Panc1 (cell line): ENCODE measurements at regions not wholly inside any gene's neighbourhood (a gene's known extent, or its start where the extent isn't known, plus 50 kb on each side); places are given as distances from the start of the nearest gene placed in this dataset.

ENCODE experiments used
- POLR2AphosphoS5 ChIP-seq: IDR thresholded peaks from 2 replicates; pipeline ENCODE4 v1.6.1; 2012; ENCODE audit warnings: mild to moderate bottlenecking, low read depth, low read length, moderate library complexity
- SIN3A ChIP-seq: IDR thresholded peaks from 2 replicates; pipeline ENCODE4 v1.6.1; 2012; ENCODE audit warnings: low read depth, mild to moderate bottlenecking, low read length, moderate library complexity, borderline replicate concordance; ENCODE audit not compliant: insufficient read depth
- TCF7L2 ChIP-seq: IDR thresholded peaks from 2 replicates; pipeline ENCODE4 v1.6.1; 2011; ENCODE audit warnings: mild to moderate bottlenecking, low read depth, low read length, inconsistent platforms
- TF ChIP-seq, protein P1 (sequence below): fragments of 450-650 bp; IDR thresholded peaks from 2 replicates; pipeline ENCODE4 v1.5.1; 2017; ENCODE audit warnings: mild to moderate bottlenecking
- TF ChIP-seq, protein P2 (sequence below), 2 experiments: IDR thresholded peaks; 2 replicates each; pipeline ENCODE4 v1.6.1; 2011 to 2012; ENCODE audit warnings: low read depth in 2 of 2, control low read depth in 1 of 2, low read length in 1 of 2, mild to moderate bottlenecking in 1 of 2, moderate library complexity in 1 of 2; ENCODE audit not compliant: insufficient read depth in 1 of 2

DNA sequence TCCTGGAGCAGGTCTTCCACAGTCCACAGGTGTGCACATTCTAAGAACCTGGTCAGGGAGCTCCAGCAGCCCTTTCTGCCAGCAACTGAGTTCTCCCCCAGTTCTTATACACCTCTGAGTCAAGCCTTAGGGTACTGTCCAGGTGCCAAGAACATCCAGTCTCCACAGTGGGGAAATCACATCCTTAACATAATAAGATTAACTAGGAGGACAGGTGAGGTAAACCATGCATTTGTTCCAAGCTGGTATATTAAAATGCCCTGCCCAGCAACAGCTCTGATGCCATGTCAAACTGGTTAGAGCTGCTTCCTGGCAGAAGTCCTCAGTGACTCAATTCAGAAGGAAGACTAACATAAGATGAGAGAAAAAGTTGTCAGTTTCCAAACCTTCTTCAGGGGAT lies 303.9 kb upstream of the SGK1 start:
- TF ChIP-seq, protein P1, sequence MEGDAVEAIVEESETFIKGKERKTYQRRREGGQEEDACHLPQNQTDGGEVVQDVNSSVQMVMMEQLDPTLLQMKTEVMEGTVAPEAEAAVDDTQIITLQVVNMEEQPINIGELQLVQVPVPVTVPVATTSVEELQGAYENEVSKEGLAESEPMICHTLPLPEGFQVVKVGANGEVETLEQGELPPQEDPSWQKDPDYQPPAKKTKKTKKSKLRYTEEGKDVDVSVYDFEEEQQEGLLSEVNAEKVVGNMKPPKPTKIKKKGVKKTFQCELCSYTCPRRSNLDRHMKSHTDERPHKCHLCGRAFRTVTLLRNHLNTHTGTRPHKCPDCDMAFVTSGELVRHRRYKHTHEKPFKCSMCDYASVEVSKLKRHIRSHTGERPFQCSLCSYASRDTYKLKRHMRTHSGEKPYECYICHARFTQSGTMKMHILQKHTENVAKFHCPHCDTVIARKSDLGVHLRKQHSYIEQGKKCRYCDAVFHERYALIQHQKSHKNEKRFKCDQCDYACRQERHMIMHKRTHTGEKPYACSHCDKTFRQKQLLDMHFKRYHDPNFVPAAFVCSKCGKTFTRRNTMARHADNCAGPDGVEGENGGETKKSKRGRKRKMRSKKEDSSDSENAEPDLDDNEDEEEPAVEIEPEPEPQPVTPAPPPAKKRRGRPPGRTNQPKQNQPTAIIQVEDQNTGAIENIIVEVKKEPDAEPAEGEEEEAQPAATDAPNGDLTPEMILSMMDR, result no peak
- no peak for TF ChIP-seq TCF7L2
- no peak for TF ChIP-seq POLR2AphosphoS5
- no peak for TF ChIP-seq SIN3A
- TF ChIP-seq, protein P2, sequence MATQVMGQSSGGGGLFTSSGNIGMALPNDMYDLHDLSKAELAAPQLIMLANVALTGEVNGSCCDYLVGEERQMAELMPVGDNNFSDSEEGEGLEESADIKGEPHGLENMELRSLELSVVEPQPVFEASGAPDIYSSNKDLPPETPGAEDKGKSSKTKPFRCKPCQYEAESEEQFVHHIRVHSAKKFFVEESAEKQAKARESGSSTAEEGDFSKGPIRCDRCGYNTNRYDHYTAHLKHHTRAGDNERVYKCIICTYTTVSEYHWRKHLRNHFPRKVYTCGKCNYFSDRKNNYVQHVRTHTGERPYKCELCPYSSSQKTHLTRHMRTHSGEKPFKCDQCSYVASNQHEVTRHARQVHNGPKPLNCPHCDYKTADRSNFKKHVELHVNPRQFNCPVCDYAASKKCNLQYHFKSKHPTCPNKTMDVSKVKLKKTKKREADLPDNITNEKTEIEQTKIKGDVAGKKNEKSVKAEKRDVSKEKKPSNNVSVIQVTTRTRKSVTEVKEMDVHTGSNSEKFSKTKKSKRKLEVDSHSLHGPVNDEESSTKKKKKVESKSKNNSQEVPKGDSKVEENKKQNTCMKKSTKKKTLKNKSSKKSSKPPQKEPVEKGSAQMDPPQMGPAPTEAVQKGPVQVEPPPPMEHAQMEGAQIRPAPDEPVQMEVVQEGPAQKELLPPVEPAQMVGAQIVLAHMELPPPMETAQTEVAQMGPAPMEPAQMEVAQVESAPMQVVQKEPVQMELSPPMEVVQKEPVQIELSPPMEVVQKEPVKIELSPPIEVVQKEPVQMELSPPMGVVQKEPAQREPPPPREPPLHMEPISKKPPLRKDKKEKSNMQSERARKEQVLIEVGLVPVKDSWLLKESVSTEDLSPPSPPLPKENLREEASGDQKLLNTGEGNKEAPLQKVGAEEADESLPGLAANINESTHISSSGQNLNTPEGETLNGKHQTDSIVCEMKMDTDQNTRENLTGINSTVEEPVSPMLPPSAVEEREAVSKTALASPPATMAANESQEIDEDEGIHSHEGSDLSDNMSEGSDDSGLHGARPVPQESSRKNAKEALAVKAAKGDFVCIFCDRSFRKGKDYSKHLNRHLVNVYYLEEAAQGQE (IDR thresholded peaks at IDR 0.05; ENCODE audit: insufficient read depth in 1 of 2, low read depth in 2 of 2, low read length in 1 of 2), result no peak
